GM21390 (cell line): ENCODE measurements at regions not wholly inside any gene's neighbourhood (a gene's known extent, or its start where the extent isn't known, plus 50 kb on each side); places are given as distances from the start of the nearest gene placed in this dataset.

Experiments
- ATAC-seq: cut with Tn5 transposase; IDR thresholded peaks from one replicate; pipeline ENCODE4 v1.9.1; 2021; ENCODE audit not compliant: unreplicated experiment

- no peak for ATAC-seq
Measured at GRCh38 chr2:175476374-175476773, 294.9 kb upstream of the ATP5MC3 start.

GRCh38 chr2:175475130-175475529, 293.6 kb upstream of the ATP5MC3 start:
- ATAC-seq: no peak

GRCh38 chr2:175468431-175469098, 287.1 kb upstream of the ATP5MC3 start:
- ATAC-seq: no peak

- no peak for ATAC-seq
Measured at GRCh38 chr2:175465101-175465500, 283.6 kb upstream of the ATP5MC3 start.

- ATAC-seq: no peak
Measured at GRCh38 chr2:175464311-175464670, 282.8 kb upstream of the ATP5MC3 start.

GRCh38 chr2:175463589-175464310, 282.2 kb upstream of the ATP5MC3 start:
- ATAC-seq: no peak

DNA sequence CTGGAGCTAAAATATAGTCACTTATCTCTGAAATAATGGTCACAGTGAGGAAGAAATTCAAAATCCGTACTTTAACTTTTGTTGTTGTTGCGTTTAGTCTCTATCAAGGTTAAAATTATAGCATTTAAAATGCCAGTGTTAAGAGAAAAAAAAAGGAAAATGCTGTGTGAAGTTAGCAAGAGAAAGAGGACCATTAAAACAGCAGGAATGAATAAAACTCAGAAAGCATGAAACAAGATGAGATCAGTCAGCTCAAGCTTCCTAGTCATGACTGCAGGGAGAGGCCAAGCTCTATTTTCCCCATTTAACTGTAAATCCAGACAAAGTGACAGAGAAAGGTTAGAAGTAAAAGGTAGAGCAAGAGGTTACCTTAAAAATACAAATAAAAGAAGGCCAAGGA, 281.7 kb upstream of the ATP5MC3 start:
- no peak for ATAC-seq

DNA sequence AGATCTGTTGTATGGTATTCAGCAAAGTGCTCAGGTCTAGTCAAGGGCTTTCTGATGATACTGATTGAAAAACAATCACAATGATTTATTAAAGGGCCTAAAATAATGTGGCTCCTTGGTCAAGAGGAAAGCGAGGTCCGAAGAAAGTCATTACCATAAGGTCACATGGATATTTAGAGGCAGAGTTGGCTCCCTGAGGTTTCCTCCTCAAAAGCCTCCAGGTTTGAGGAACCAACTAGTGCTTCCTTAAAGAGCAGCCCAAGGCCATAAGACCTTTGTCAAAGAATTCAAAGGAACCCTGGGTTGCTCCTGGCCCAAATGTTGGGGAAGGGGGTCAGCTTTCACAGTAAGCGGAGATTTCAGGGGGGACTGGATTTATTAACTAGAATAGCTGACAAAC, 280.7 kb upstream of the ATP5MC3 start:
- no peak for ATAC-seq

GRCh38 chr2:175461839-175462238, 280.3 kb upstream of the ATP5MC3 start:
- no peak for ATAC-seq

DNA sequence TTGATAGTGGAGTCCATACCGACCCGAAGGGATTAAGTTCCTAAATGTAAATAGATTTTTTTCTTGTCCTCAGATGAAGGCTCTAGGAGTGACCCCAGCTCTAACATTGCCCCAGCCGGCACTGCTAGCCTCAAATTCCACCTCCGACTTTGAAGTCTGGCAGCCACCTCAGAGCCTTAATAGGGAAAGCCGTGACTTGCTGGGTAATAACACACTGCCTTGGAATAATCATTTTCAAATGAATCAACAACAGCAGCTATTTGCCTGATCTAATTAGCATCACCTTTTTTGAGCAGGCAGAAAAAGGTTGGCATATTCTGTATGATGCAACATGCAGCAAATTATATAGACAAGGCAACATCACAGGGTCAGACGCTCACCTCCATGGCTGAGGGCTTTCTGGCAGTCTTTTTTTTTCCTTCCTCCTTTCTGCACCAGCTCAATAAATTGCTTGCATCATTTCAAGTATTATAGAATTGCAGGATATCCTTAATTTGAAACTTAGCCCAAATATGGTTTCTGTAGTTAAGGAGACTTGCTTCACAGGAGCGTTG, 276.5 kb upstream of the ATP5MC3 start:
- ATAC-seq: no peak

- ATAC-seq: no peak
Measured at GRCh38 chr2:175454953-175455389, 273.5 kb upstream of the ATP5MC3 start.

- ATAC-seq: no peak
Measured at GRCh38 chr2:175450029-175450760, 268.7 kb upstream of the ATP5MC3 start.

DNA sequence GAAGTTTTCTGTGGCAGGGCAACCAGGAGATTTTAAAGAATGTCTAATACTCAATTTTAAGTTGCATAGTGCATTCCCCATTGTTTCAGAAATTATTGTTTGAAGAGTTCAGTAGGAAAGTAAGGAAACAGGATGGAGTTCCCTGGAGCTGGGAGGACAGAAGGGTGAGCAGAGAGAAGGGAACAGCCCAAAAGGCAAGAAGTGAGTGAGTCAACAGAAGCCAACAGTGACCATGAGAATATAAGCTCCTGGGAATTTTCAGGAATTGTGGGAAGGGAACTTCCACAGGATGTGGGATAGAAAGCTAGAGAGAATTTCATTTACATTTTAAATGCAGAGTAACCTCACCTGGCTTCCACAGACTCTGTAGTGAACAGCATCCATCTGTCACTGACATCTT, 268.1 kb upstream of the ATP5MC3 start:
- no peak for ATAC-seq

DNA sequence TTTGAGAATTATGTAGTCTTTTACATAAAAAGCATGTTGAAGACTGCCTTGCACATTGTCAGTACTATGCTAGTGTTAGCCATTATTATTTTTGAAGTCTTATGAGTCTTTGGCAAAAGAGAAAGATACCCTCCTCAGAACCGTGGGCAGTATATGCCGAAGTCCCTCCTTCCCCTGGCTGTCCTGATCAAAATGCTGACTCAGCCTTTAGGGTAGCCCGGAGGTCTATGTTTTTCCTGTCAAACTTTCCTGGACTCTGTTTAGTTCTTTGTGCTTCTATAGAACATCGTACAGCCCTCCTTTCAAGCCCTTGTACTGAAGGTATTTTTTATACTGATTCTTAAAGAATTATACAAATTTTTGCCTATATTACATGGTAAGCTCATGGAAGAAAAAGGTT, 264.7 kb upstream of the ATP5MC3 start:
- ATAC-seq: no peak

DNA sequence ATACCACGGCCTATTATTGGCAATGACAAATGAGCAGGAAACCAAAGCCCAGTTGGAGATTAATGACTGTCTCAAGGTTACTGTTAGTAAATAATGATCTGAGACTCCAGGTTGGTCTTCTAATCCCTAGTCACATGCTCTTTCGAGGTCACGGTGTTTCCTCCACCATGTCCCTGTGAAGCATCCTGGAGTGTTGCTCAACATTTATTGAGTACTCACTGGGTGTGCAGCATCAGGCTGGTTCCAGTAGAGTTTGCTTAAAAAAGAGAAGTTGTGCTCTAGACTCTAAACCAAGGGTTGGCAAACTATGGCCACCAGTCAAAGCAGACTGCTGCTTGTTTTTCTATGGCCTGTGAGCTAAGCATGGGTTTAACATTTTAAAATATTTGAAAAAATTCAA, 263.8 kb upstream of the ATP5MC3 start:
- no peak for ATAC-seq

- ATAC-seq: no peak
Measured at GRCh38 chr2:175442441-175442840, 260.9 kb upstream of the ATP5MC3 start.

- ATAC-seq: no peak
Measured at GRCh38 chr2:175441181-175441761, 259.8 kb upstream of the ATP5MC3 start.

DNA sequence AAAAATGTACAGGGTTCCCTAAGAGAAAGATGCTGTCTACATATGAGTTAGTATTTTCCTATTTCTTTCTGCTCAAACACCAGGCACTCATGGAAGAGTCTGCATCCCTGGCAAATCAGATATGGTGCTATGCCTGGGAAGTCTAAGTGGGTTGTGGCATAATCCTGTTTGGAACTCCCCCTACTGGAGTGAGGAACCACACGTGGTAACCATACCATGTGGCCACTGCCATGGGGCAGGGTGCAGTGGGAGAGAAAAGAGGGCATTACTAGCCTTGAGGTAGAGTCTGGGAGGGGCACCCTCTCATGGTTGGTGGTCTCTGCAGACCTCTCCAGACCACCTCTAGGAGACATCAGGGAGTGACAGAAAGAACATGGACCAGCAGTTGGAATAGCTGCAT, 257.9 kb upstream of the ATP5MC3 start:
- no peak for ATAC-seq

DNA sequence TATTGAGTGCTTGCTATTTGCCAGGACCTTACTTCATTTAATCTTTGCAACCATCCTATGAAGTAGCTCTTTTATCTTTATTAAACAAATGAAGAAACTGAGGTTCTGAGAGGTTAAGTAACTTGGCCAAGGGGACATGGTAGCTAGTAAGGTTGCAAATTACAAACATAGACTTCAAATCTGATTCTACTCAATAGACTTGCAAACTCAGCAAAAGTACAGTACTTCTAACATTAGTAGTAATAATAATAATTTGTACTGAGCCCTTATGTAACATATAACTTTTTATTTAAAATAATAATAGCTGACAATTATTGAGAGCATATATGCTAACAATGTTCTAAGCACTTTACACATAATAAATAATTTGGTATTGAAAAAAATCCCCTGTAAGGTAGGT, 255.7 kb upstream of the ATP5MC3 start:
- ATAC-seq: no peak

- ATAC-seq: no peak
Measured at GRCh38 chr2:175436076-175436475, 254.6 kb upstream of the ATP5MC3 start.

DNA sequence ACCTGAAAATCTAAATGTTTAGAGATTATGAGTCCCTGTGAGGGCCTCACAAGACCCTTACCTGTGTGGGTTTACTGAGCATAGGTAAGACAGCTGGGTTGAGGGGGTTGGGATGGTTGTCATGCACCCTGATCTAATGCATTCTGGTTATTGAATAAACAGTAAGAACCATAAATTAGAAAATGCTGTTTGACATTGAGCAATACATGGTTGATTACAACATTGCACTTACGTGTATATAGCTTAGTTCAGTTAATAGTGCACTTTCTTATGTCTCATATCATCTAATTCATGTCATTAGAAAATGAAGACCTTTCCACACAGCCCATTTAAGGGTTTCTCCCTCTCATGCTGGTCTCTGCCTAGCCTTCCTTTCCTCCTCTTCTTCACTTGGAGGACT, 253.5 kb upstream of the ATP5MC3 start:
- no peak for ATAC-seq
